GM23338 (cell line): ENCODE measurements at regions not wholly inside any gene's neighbourhood (a gene's known extent, or its start where the extent isn't known, plus 50 kb on each side); places are given as distances from the start of the nearest gene placed in this dataset.
A peak's percentile ranks its signal among the peaks of the same experiment; 100 is the strongest.

Experiments
- ATAC-seq: fragments of 200-7000 bp; cut with Tn5 transposase; 3 replicates; pipeline ENCODE4 v1.9.1; 2020
- DNase-seq: peaks from one replicate; pipeline ENCODE4 v3.0.0-alpha.2; 2015; ENCODE audit warnings: low spot score
- H2AFZ ChIP-seq: fragments of 200-600 bp; sonication (generic); 2 replicates; pipeline ENCODE4 v1.8.0; 2016; ENCODE audit warnings: antibody characterized with exemption, mild to moderate bottlenecking, moderate library complexity
- H3F3A ChIP-seq: fragments of 200-600 bp; sonication (generic); replicated peaks from 2 replicates; pipeline ENCODE4 v1.8.0; 2017; ENCODE audit warnings: antibody characterized with exemption, mixed run types, low read depth
- H3K27ac ChIP-seq: fragments of 200-600 bp; sonication (generic); 2 replicates; pipeline ENCODE4 v1.6.1; 2016; ENCODE audit warnings: low read depth
- H3K27me3 ChIP-seq: fragments of 200-600 bp; sonication (generic); 2 replicates; pipeline ENCODE4 v1.8.0; 2016; ENCODE audit warnings: mild to moderate bottlenecking, mixed run types, moderate library complexity; ENCODE audit not compliant: insufficient read depth
- H3K36me3 ChIP-seq: fragments of 200-600 bp; sonication (generic); 2 replicates; pipeline ENCODE4 v1.8.0; 2016; ENCODE audit warnings: mild to moderate bottlenecking; ENCODE audit not compliant: insufficient read depth
- H3K4me1 ChIP-seq: fragments of 200-600 bp; sonication (generic); 2 replicates; pipeline ENCODE4 v1.8.0; 2016; ENCODE audit warnings: mild to moderate bottlenecking, moderate library complexity; ENCODE audit not compliant: insufficient read depth
- H3K4me2 ChIP-seq: fragments of 200-600 bp; sonication (generic); 2 replicates; pipeline ENCODE4 v1.7.1; 2017; ENCODE audit warnings: mixed run types
- H3K4me3 ChIP-seq: fragments of 200-600 bp; sonication (generic); 2 replicates; pipeline ENCODE4 v1.6.1; 2016; ENCODE audit warnings: mixed run types
- H3K79me2 ChIP-seq: fragments of 200-600 bp; sonication (generic); replicated peaks from 2 replicates; pipeline ENCODE4 v1.8.0; 2017; ENCODE audit warnings: mild to moderate bottlenecking; ENCODE audit not compliant: insufficient read depth
- H3K9me2 ChIP-seq: fragments of 200-600 bp; sonication (generic); 2 replicates; pipeline ENCODE4 v1.8.0; 2017; ENCODE audit not compliant: insufficient read depth
- H4K20me1 ChIP-seq: fragments of 200-600 bp; sonication (generic); replicated peaks from 2 replicates; pipeline ENCODE4 v1.8.0; 2017; ENCODE audit warnings: mild to moderate bottlenecking; ENCODE audit not compliant: insufficient read depth
- H3K27ac Mint-ChIP-seq: 2 replicates; pipeline ENCODE4 v1.8.0; 2020; ENCODE audit warnings: inconsistent platforms, mild to moderate bottlenecking, moderate library complexity, mixed read lengths
- H3K27me3 Mint-ChIP-seq: 3 replicates; pipeline ENCODE4 v1.8.0; 2022; ENCODE audit warnings: low read depth, mild to moderate bottlenecking, moderate library complexity, mixed read lengths, inconsistent platforms; ENCODE audit not compliant: insufficient read depth, poor library complexity
- H3K36me3 Mint-ChIP-seq: 3 replicates; pipeline ENCODE4 v1.8.0; 2021; ENCODE audit warnings: low read depth, mild to moderate bottlenecking, inconsistent platforms, moderate library complexity, mixed read lengths
- H3K4me1 Mint-ChIP-seq: 3 replicates; pipeline ENCODE4 v1.8.0; 2020; ENCODE audit warnings: mild to moderate bottlenecking, inconsistent platforms, mixed read lengths
- H3K4me3 Mint-ChIP-seq: 3 replicates; pipeline ENCODE4 v1.8.0; 2021; ENCODE audit warnings: moderate library complexity, mild to moderate bottlenecking, inconsistent platforms, mixed read lengths
- H3K9me3 Mint-ChIP-seq: 3 replicates; pipeline ENCODE4 v1.8.0; 2020; ENCODE audit warnings: moderate library complexity, mild to moderate bottlenecking, inconsistent platforms, mixed read lengths
- CREB1 ChIP-seq: fragments of 250-450 bp; sonication (Bioruptor Pico); IDR thresholded peaks from 2 replicates; pipeline ENCODE4 v1.5.0; 2020; ENCODE audit warnings: low read depth, mild to moderate bottlenecking, moderate library complexity
- CTCF ChIP-seq, 2 experiments: fragments of 200-600 bp in 1 of 2; sonication (generic) in 1 of 2; conservative IDR thresholded peaks; 2 replicates each; pipeline versions ENCODE4 v1.5.1 to v1.6.1; 2016 to 2017; ENCODE audit warnings: antibody characterized with exemption in 2 of 2, low read depth in 2 of 2, mild to moderate bottlenecking in 2 of 2, moderate library complexity in 1 of 2
- EZH2 ChIP-seq: fragments of 200-600 bp; sonication (generic); IDR thresholded peaks from one replicate; pipeline ENCODE4 v1.8.0; 2017; ENCODE audit warnings: antibody characterized with exemption, mild to moderate bottlenecking, low read depth; ENCODE audit not compliant: unreplicated experiment
- EZH2phosphoT487 ChIP-seq: fragments of 200-600 bp; sonication (generic); IDR thresholded peaks from one replicate; pipeline ENCODE4 v1.8.1; 2018; ENCODE audit warnings: antibody characterized with exemption; ENCODE audit not compliant: unreplicated experiment
- POLR2AphosphoS5 ChIP-seq: IDR thresholded peaks from 2 replicates; pipeline ENCODE4 v1.6.1; 2016; ENCODE audit warnings: antibody characterized with exemption, low read depth
- REST ChIP-seq: IDR thresholded peaks from one replicate; pipeline ENCODE4 v1.6.1; 2018; ENCODE audit warnings: antibody characterized with exemption; ENCODE audit not compliant: unreplicated experiment
- STAT1 ChIP-seq: IDR thresholded peaks from one replicate; pipeline ENCODE4 v1.6.1; 2016; ENCODE audit warnings: antibody characterized with exemption; ENCODE audit not compliant: unreplicated experiment
- ZNF114 ChIP-seq: fragments of 250-450 bp; sonication (Bioruptor Pico); IDR thresholded peaks from 2 replicates; pipeline ENCODE4 v1.5.0; 2020; ENCODE audit warnings: mild to moderate bottlenecking, moderate library complexity
- ZNF331 ChIP-seq: fragments of 250-450 bp; sonication (Bioruptor Pico); IDR thresholded peaks from 2 replicates; pipeline ENCODE4 v1.5.0; 2020; ENCODE audit warnings: low read depth, mild to moderate bottlenecking, moderate library complexity
- ZNF462 ChIP-seq: fragments of 250-450 bp; sonication (Bioruptor Pico); IDR thresholded peaks from 2 replicates; pipeline ENCODE4 v1.5.0; 2020; ENCODE audit warnings: mild to moderate bottlenecking, moderate library complexity

GRCh38 chr1:10901891-10902805 is 105.7 kb upstream of the CASZ1 start:
- Histone ChIP-seq H4K20me1 (no peaks in the 10 kb centered on the region), H3F3A (no peaks in the 10 kb centered on the region), H3K9me2 (no peaks in the 10 kb centered on the region), H3K4me2 (peak overlapping the region; percentile 60), H3K27ac (no peak overlapping the region), H3K79me2 (no peaks in the 10 kb centered on the region), H2AFZ (peak overlapping the region; percentile 95), H3K27me3 (no peaks in the 10 kb centered on the region), H3K4me1 (peaks cover 43% of the 10 kb centered on the region), H3K4me3 (peak overlapping the region; percentile 28; the same call in 1 of the 2 replicates), H3K36me3 (no peaks in the 10 kb centered on the region)
- no peak for DNase-seq
- peaks cover 18% of the 10 kb centered on the region for H3K27me3 Mint-ChIP-seq
- H3K9me3 Mint-ChIP-seq = no peaks in the 10 kb centered on the region; the same call in 2 of the 3 replicates
- peak; percentile 3; the same call in 1 of the 3 replicates for ATAC-seq
- no peak overlapping the region; the same call in 2 of the 3 replicates for H3K4me3 Mint-ChIP-seq
- TF ChIP-seq ZNF462 (CRISPR knock-in tag) (no peak), ZNF114 (CRISPR knock-in tag) (no peak), REST (no peak), ZNF331 (CRISPR knock-in tag) (no peak), EZH2phosphoT487 (no peak), POLR2AphosphoS5 (no peak), STAT1 (no peak), CREB1 (no peak), EZH2 (no peak), CTCF (conservative IDR thresholded peaks at IDR 0.05; ENCODE audit: low read depth in 2 of 2) (no peak)
- H3K36me3 Mint-ChIP-seq = no peaks in the 10 kb centered on the region
- H3K27ac Mint-ChIP-seq = no peak overlapping the region
- H3K4me1 Mint-ChIP-seq = peaks cover 47% of the 10 kb centered on the region
